Gastroesophageal sphincter (tissue), 4 donors: ENCODE measurements at regions not wholly inside any gene's neighbourhood (a gene's known extent, or its start where the extent isn't known, plus 50 kb on each side); places are given as distances from the start of the nearest gene placed in this dataset.
"Not testable (repeated sequence)": the region's sequence is repeated elsewhere in the genome, so short reads cannot be mapped to it uniquely, and the experiment has no call there.

ENCODE experiments used
- ATAC-seq: fragments of 150-250 bp; one replicate; pipeline ENCODE4 v1.9.1; 2016; ENCODE audit warnings: mild to moderate bottlenecking, moderate library complexity
- H3K27ac ChIP-seq, 4 donors: fragments of 200-600 bp; sonication (generic) in 3 of 4; 1 replicate in 3 of 4; 2 replicates in 1 of 4; pipeline ENCODE4 v1.5.1; 2016 to 2019
- H3K27me3 ChIP-seq: fragments of 200-600 bp; sonication (generic); one replicate; pipeline ENCODE4 v1.5.1; 2019
- H3K36me3 ChIP-seq, 2 donors: fragments of 200-600 bp; sonication (generic); one replicate each; pipeline ENCODE4 v1.5.1; 2019; ENCODE audit warnings: control low read depth in 1 of 2
- H3K4me1 ChIP-seq, 3 donors: fragments of 200-600 bp; sonication (generic); 1 replicate in 2 of 3; 2 replicates in 1 of 3; pipeline ENCODE4 v1.5.1; 2016 to 2019; ENCODE audit warnings: control low read depth in 2 of 3
- H3K4me3 ChIP-seq, 2 donors: fragments of 200-600 bp; sonication (generic); one replicate each; pipeline ENCODE4 v1.5.1; 2019; ENCODE audit warnings: mild to moderate bottlenecking in 1 of 2, moderate library complexity in 1 of 2
- H3K9me3 ChIP-seq, 3 donors: fragments of 200-600 bp; sonication (generic); one replicate each; pipeline ENCODE4 v1.5.1; 2017 to 2019; ENCODE audit warnings: control low read depth in 2 of 3
- CTCF ChIP-seq, 4 experiments: fragments of 200-600 bp in 2 of 4; fragments of 450-650 bp in 2 of 4; sonication (generic) in 1 of 4; IDR thresholded peaks; one replicate each; pipeline ENCODE4 v1.5.1; 2017 to 2019; ENCODE audit warnings: antibody characterized with exemption in 4 of 4, mild to moderate bottlenecking in 2 of 4, moderate library complexity in 2 of 4
- EP300 ChIP-seq: sonication (generic); formaldehyde crosslinking; IDR thresholded peaks from one replicate; pipeline ENCODE4 v1.6.1; 2017; ENCODE audit warnings: antibody characterized with exemption, mild to moderate bottlenecking
- POLR2A ChIP-seq, 2 donors: fragments of 450-650 bp; IDR thresholded peaks; one replicate each; pipeline ENCODE4 v1.6.1; 2017; ENCODE audit warnings: antibody characterized with exemption in 2 of 2, mild to moderate bottlenecking in 2 of 2, moderate library complexity in 1 of 2
- POLR2AphosphoS5 ChIP-seq: sonication (generic); formaldehyde crosslinking; IDR thresholded peaks from one replicate; pipeline ENCODE4 v1.6.1; 2017; ENCODE audit warnings: antibody characterized with exemption
- WGBS, 2 donors: methylation state at CpG; one replicate each; pipeline ENCODE4 v1.1.5; 2018; ENCODE audit warnings: low coverage in 1 of 2; 5-methylcytosine and 5-hydroxymethylcytosine counted together

- H3K36me3 ChIP-seq: no peaks in the 10 kb centered on the region
- TF ChIP-seq POLR2AphosphoS5: no peak
- no peak for TF ChIP-seq EP300
- no peak for TF ChIP-seq POLR2A (IDR thresholded peaks at IDR 0.05)
- no peak for TF ChIP-seq CTCF (IDR thresholded peaks at IDR 0.05)
- H3K27ac ChIP-seq: no peak overlapping the region
- H3K4me1 ChIP-seq: no peaks in the 10 kb centered on the region
- H3K4me3 ChIP-seq: no peak overlapping the region
- WGBS, 2 donors: 59 to 61% methylated on average over 5 to 16 of the region's 21 CpGs
- H3K27me3 ChIP-seq: peaks cover 44% of the 10 kb centered on the region
- peaks cover 0 to 31% (median 0%) of the 10 kb centered on the region in 3 donors for H3K9me3 ChIP-seq
- ATAC-seq: no peak
Measured at GRCh38 chr20:29306390-29307072, 1950.9 kb upstream of the DEFB115 start.

GRCh38 chr20:29307484-29307883 is 1950.0 kb upstream of the DEFB115 start:
- WGBS, 2 donors: 83 to 84% methylated on average over 1 to 8 of the region's 17 CpGs
- not testable (repeated sequence) for H3K36me3 ChIP-seq, H3K27ac ChIP-seq, H3K4me1 ChIP-seq, ATAC-seq, H3K4me3 ChIP-seq
- Histone ChIP-seq H3K9me3 (peaks cover 0 to 29% (median 0%) of the 10 kb centered on the region in 3 donors), H3K27me3 (peaks cover 40% of the 10 kb centered on the region)

- Histone ChIP-seq H3K27me3 (peaks cover 28% of the 10 kb centered on the region), H3K9me3 (peaks cover 0 to 29% (median 0%) of the 10 kb centered on the region in 3 donors)
- ATAC-seq, H3K4me1 ChIP-seq, H3K4me3 ChIP-seq, H3K27ac ChIP-seq, H3K36me3 ChIP-seq: not testable (repeated sequence)
Measured at GRCh38 chr20:29308956-29309355, 1948.5 kb upstream of the DEFB115 start.

GRCh38 chr20:29309481-29309880 is 1948.0 kb upstream of the DEFB115 start:
- H3K27ac ChIP-seq, H3K4me1 ChIP-seq, ATAC-seq, H3K36me3 ChIP-seq, H3K4me3 ChIP-seq: not testable (repeated sequence)
- Histone ChIP-seq H3K9me3 (peaks cover 0 to 26% (median 0%) of the 10 kb centered on the region in 3 donors), H3K27me3 (peaks cover 22% of the 10 kb centered on the region)
- WGBS, 2 donors: 79 to 83% methylated on average over 12 to 17 of the region's 17 CpGs

- H3K36me3 ChIP-seq, H3K4me3 ChIP-seq, H3K27ac ChIP-seq, ATAC-seq, H3K4me1 ChIP-seq: not testable (repeated sequence)
- WGBS, 2 donors: 50 to 60% methylated on average over 1 to 16 of the region's 16 CpGs
- H3K27me3 ChIP-seq: peaks cover 20% of the 10 kb centered on the region
- peaks cover 0 to 22% (median 0%) of the 10 kb centered on the region in 3 donors for H3K9me3 ChIP-seq
Measured at GRCh38 chr20:29311046-29311445, 1946.4 kb upstream of the DEFB115 start.

- ATAC-seq, H3K4me1 ChIP-seq, H3K4me3 ChIP-seq, H3K36me3 ChIP-seq, H3K27ac ChIP-seq: not testable (repeated sequence)
- H3K27me3 ChIP-seq: peaks cover 10% of the 10 kb centered on the region
- 51 to 60% methylated on average over 7 to 8 of the region's 8 CpGs for WGBS, 2 donors
- peaks cover 0 to 15% (median 0%) of the 10 kb centered on the region in 3 donors for H3K9me3 ChIP-seq
Measured at GRCh38 chr20:29312679-29313078, 1944.8 kb upstream of the DEFB115 start.

- Histone ChIP-seq H3K4me3 (no peak overlapping the region), H3K9me3 (peaks cover 0 to 19% (median 0%) of the 10 kb centered on the region in 3 donors), H3K27ac (no peak overlapping the region), H3K27me3 (peaks cover 14% of the 10 kb centered on the region), H3K36me3 (no peaks in the 10 kb centered on the region), H3K4me1 (no peaks in the 10 kb centered on the region)
- TF ChIP-seq CTCF (IDR thresholded peaks at IDR 0.05): no peak
- TF ChIP-seq POLR2A (IDR thresholded peaks at IDR 0.05): no peak
- 62 to 85% methylated on average over 5 of the region's 18 CpGs for WGBS, 2 donors
- no peak for ATAC-seq
Measured at GRCh38 chr20:29313481-29313880, 1944.0 kb upstream of the DEFB115 start.

GRCh38 chr20:29314294-29314693 is 1943.2 kb upstream of the DEFB115 start:
- Histone ChIP-seq H3K9me3 (peaks cover 0 to 27% (median 0%) of the 10 kb centered on the region in 3 donors), H3K4me3 (no peak overlapping the region), H3K4me1 (no peaks in the 10 kb centered on the region), H3K27ac (no peak overlapping the region), H3K36me3 (no peaks in the 10 kb centered on the region), H3K27me3 (peaks cover 22% of the 10 kb centered on the region)
- WGBS, 2 donors: 85 to 88% methylated on average over 6 of the region's 6 CpGs
- TF ChIP-seq CTCF (IDR thresholded peaks at IDR 0.05): no peak
- TF ChIP-seq POLR2AphosphoS5: no peak
- TF ChIP-seq EP300: no peak
- no peak for TF ChIP-seq POLR2A (IDR thresholded peaks at IDR 0.05)
- ATAC-seq: no peak
